Dedifferentiated amniotic fluid mesenchymal stem cell (primary cell): ENCODE measurements at regions not wholly inside any gene's neighbourhood (a gene's known extent, or its start where the extent isn't known, plus 50 kb on each side); places are given as distances from the start of the nearest gene placed in this dataset.

ENCODE experiments used
- DNase-seq: peaks from one replicate; pipeline ENCODE4 v3.0.0-alpha.2; 2016; ENCODE audit errors: extremely low spot score

- DNase-seq: no peak
Measured at GRCh38 chr16:48438414-48438813, 53.2 kb upstream of the SIAH1 start.

- no peak for DNase-seq
Measured at GRCh38 chr16:48435906-48436305, 50.7 kb upstream of the SIAH1 start.

DNA sequence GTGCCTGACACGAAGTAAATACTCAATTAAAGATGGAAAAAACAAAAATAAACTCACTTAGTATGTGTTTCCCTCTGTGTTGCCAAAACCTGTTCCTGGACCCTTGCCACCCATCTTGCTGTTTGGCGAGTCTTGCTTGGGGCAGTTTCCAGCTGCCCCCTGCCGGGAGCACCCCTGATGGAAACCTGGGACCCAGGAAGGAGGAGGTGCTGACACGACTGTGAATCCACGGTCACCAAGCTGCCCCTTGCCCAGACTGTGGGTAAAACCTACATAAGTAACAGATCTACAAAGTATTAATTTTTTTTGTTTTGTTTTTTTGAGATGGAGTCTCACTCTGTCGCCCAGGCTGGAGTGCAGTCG, 50.1 kb upstream of the SIAH1 start:
- DNase-seq: no peak
